HepG2 (cell line): ENCODE measurements at regions not wholly inside any gene's neighbourhood (a gene's known extent, or its start where the extent isn't known, plus 50 kb on each side); places are given as distances from the start of the nearest gene placed in this dataset.
A peak's percentile ranks its signal among the peaks of the same experiment; 100 is the strongest.

Experiments used
- ATAC-seq: fragments of 200-7000 bp; cut with Tn5 transposase; 3 replicates; pipeline ENCODE4 v1.9.1; 2020; ENCODE audit warnings: mild to moderate bottlenecking, moderate library complexity
- BruUV-seq: library from RNA; stranded (reverse); fragments of 400-500 nt; replicated peaks from 2 replicates; lab custom pipeline; 2021; lab: Mats Ljungman, UMichigan
- CTCF ChIA-PET: fragments of 300-600 bp; formaldehyde crosslinking; extraction: SDS; loops from one replicate; lab custom pipeline; 2021; ENCODE audit warnings: low total read pairs, inconsistent platforms, low intra/inter-chr PET ratio; lab: Yijun Ruan, JAX
- POLR2A ChIA-PET: fragments of 350-600 bp; sonication (Branson Sonifier 250); formaldehyde crosslinking; loops from one replicate; lab custom pipeline; 2020; ENCODE audit warnings: antibody characterized with exemption, inconsistent platforms; lab: Yijun Ruan, JAX
- DNase-seq: peaks from one replicate; pipeline ENCODE4 v3.0.0-alpha.2; 2015; ENCODE audit warnings: low spot score
- FAIRE-seq: peaks from 3 replicates; lab custom pipeline; 2011; peaks lifted over from hg19 to GRCh38; lab: Jason Lieb, UNC
- H2AFZ ChIP-seq: one replicate; pipeline ENCODE4 v1.6.1; 2011; ENCODE audit warnings: low read length, inconsistent platforms
- H3K27ac ChIP-seq: fragments of 300-600 bp; 3 replicates; pipeline ENCODE4 v1.8.0; 2011; ENCODE audit warnings: mixed run types, mild to moderate bottlenecking, mixed read lengths, low read length, inconsistent platforms; ENCODE audit not compliant: insufficient read depth; ENCODE audit errors: extremely low read length
- H3K27me3 ChIP-seq, 2 experiments: fragments of 200-600 bp in 1 of 2; 2 replicates in 1 of 2; 3 replicates in 1 of 2; pipeline versions ENCODE4 v1.6.0 to v1.8.0; 2011; ENCODE audit warnings: low read length in 2 of 2, mild to moderate bottlenecking in 2 of 2, moderate library complexity in 2 of 2, inconsistent platforms in 1 of 2; ENCODE audit not compliant: insufficient read depth in 2 of 2, control insufficient read depth in 1 of 2
- H3K36me3 ChIP-seq, 2 experiments: fragments of 200-600 bp in 1 of 2; replicated peaks in 1 of 2; 2 replicates in 1 of 2; 3 replicates in 1 of 2; pipeline versions ENCODE4 v1.5.1 to v1.8.0; 2011; ENCODE audit warnings: low read length in 2 of 2, inconsistent platforms in 1 of 2; ENCODE audit not compliant: insufficient read depth in 2 of 2, control insufficient read depth in 1 of 2
- H3K4me1 ChIP-seq: 2 replicates; pipeline ENCODE4 v1.5.1; 2012; ENCODE audit warnings: low read length, inconsistent platforms; ENCODE audit not compliant: insufficient read depth
- H3K4me2 ChIP-seq: 2 replicates; pipeline ENCODE4 v1.6.0; 2011; ENCODE audit warnings: low read depth, low read length, inconsistent platforms
- H3K4me3 ChIP-seq, 3 experiments: fragments of 200-600 bp in 1 of 3; sonication (generic), shearing (Covaris generic) in 1 of 3; replicated peaks in 1 of 3; 2 replicates each; pipeline ENCODE4 v1.5.1; 2011 to 2016; ENCODE audit warnings: low read length in 3 of 3, inconsistent platforms in 2 of 3, low read depth in 2 of 3, mild to moderate bottlenecking in 2 of 3, control low read depth in 1 of 3, mixed read lengths in 1 of 3; ENCODE audit not compliant: insufficient read depth in 1 of 3
- H3K79me2 ChIP-seq: one replicate; pipeline ENCODE4 v1.6.1; 2011; ENCODE audit warnings: low read length, inconsistent platforms; ENCODE audit not compliant: insufficient read depth
- H3K9ac ChIP-seq: 2 replicates; pipeline ENCODE4 v1.6.0; 2011; ENCODE audit warnings: mild to moderate bottlenecking, low read depth, low read length, inconsistent platforms; ENCODE audit not compliant: insufficient read depth
- H3K9me3 ChIP-seq: 2 replicates; pipeline ENCODE4 v1.5.1; 2012; ENCODE audit warnings: mild to moderate bottlenecking, low read length
- H4K20me1 ChIP-seq: 2 replicates; pipeline ENCODE4 v1.6.0; 2011; ENCODE audit warnings: inconsistent platforms, mild to moderate bottlenecking, low read length, moderate library complexity; ENCODE audit not compliant: insufficient read depth
- CEBPB ChIP-seq: IDR thresholded peaks from 2 replicates; pipeline ENCODE4 v1.6.1; 2011; ENCODE audit warnings: low read depth, low read length, improper control_type of control experiment, borderline replicate concordance
- FOSL2 ChIP-seq: sonication (generic); formaldehyde crosslinking; IDR thresholded peaks from 2 replicates; pipeline ENCODE4 v1.4.0; 2020; ENCODE audit warnings: missing genetic modification reagents
- JUN ChIP-seq: sonication (generic); formaldehyde crosslinking; IDR thresholded peaks from 2 replicates; pipeline ENCODE4 v1.4.0; 2020; ENCODE audit warnings: mild to moderate bottlenecking, missing genetic modification reagents
- RELA ChIP-seq: sonication (generic); formaldehyde crosslinking; IDR thresholded peaks from 2 replicates; pipeline ENCODE4 v1.4.0; 2020; ENCODE audit warnings: missing genetic modification reagents
- REPIN1 ChIP-seq: sonication (generic); formaldehyde crosslinking; IDR thresholded peaks from 2 replicates; pipeline ENCODE4 v1.8.0; 2022; ENCODE audit warnings: missing genetic modification reagents, low read depth, mild to moderate bottlenecking, borderline replicate concordance
- SPEN ChIP-seq: sonication (generic); formaldehyde crosslinking; IDR thresholded peaks from 2 replicates; pipeline ENCODE4 v1.5.1; 2020; ENCODE audit warnings: low read depth, mild to moderate bottlenecking, missing genetic modification reagents
- SYNCRIP ChIP-seq: fragments of 200-400 bp; formaldehyde crosslinking; IDR thresholded peaks from 2 replicates; pipeline ENCODE4 v1.6.1; 2018; ENCODE audit warnings: mild to moderate bottlenecking, low read depth, low read length; ENCODE audit not compliant: insufficient read depth
- ZNF441 ChIP-seq: sonication (generic); formaldehyde crosslinking; IDR thresholded peaks from 2 replicates; pipeline ENCODE4 v1.7.0; 2021; ENCODE audit warnings: missing genetic modification reagents, borderline replicate concordance
- ZNF75D ChIP-seq: sonication (generic); formaldehyde crosslinking; IDR thresholded peaks from 2 replicates; pipeline ENCODE4 v1.8.1; 2023; ENCODE audit warnings: missing genetic modification reagents, mild to moderate bottlenecking, borderline replicate concordance
- WGBS: methylation state at CpG from one replicate; pipeline ENCODE4 v1.1.6; 2017; ENCODE audit warnings: low lambda C conversion rate; 5-methylcytosine and 5-hydroxymethylcytosine counted together
- in situ Hi-C: cut with HindIII; loops from 2 replicates; pipeline ENCODE4 v1.10.0; 2017; ENCODE audit warnings: low pct_unique_long_range_greater_than_20kb; ENCODE audit not compliant: extremely low pct_ligation_motif_present
- intact Hi-C: fragments of 100-400 bp; cut with micrococcal nuclease; formaldehyde crosslinking; loops from one replicate; pipeline ENCODE4 v1.10.0; 2022; ENCODE audit not compliant: unreplicated experiment
- TF ChIP-seq, protein P1 (sequence below): sonication (generic); formaldehyde crosslinking; IDR thresholded peaks from 2 replicates; pipeline ENCODE4 v1.4.0; 2020; ENCODE audit warnings: missing genetic modification reagents; ENCODE audit errors: not compliant biosample characterization
- TF ChIP-seq, protein P2 (sequence below): sonication (generic); formaldehyde crosslinking; IDR thresholded peaks from 2 replicates; pipeline ENCODE4 v1.8.1; 2023; ENCODE audit warnings: mild to moderate bottlenecking, missing genetic modification reagents, borderline replicate concordance
- TF ChIP-seq, protein P3 (sequence below): sonication (generic); formaldehyde crosslinking; IDR thresholded peaks from 2 replicates; pipeline ENCODE4 v1.5.1; 2020; ENCODE audit warnings: missing genetic modification reagents, mild to moderate bottlenecking, borderline replicate concordance
- TF ChIP-seq, protein P4 (sequence below): sonication (generic); formaldehyde crosslinking; IDR thresholded peaks from 2 replicates; pipeline ENCODE4 v1.4.0; 2020; ENCODE audit warnings: missing genetic modification reagents

DNA sequence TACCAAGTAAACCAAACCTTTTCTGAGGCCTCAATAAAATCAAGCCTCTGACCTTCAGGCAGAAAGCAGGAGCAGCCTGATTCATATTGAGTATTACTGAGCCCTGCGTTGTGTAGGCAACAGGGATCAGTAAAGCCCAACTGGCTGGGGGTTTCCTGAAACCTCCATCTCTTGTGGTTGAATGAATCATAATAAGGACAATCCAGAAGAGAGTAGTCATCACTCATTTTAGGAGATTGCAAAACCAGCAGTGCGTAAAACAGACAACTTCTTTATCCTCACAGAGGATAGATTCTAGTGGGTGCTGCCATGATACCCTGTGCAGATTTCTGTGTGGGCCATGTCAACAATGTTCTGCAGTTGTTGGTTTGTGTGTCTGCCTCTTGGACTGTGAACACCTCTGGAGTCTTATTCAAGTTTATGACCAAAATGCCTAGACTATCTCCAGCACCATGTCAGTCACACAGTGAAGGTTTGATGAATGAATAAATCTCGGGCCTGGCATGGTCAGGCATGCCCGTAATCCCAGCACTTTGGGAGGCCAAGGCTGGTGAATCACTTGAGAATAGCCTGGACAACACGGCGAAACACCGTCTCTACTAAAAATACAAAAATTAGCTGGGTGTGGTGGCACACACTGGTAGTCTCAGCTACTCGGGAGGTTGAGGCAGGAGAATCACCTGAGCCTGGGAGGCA lies 51.8 kb upstream of the RAB27B start:
- Histone ChIP-seq H2AFZ (no peak overlapping the region), H3K27me3 (no peaks in the 10 kb centered on the region), H3K4me3 (no peak overlapping the region), H3K9me3 (no peaks in the 10 kb centered on the region), H3K36me3 (no peaks in the 10 kb centered on the region), H4K20me1 (no peaks in the 10 kb centered on the region), H3K27ac (no peak overlapping the region), H3K79me2 (no peaks in the 10 kb centered on the region), H3K4me2 (no peak overlapping the region), H3K4me1 (no peaks in the 10 kb centered on the region), H3K9ac (no peak overlapping the region)
- ATAC-seq (peak; percentile 27; the same call in 1 of the 3 replicates), DNase-seq (peak; percentile 37), FAIRE-seq (no peak)
- POLR2A ChIA-PET: no interaction called here
- 39% methylated on average over 8 of the region's 8 CpGs for WGBS
- CTCF ChIA-PET: no interaction called here
- intact Hi-C loops (no loop called here), in situ Hi-C loops (no loop called here)
- peak; percentile 10; the same call in 1 of the 2 replicates for TF ChIP-seq CEBPB
- no peak for TF ChIP-seq ZNF75D
- TF ChIP-seq FOSL2 (CRISPR knock-in tag): peak; percentile 68
- no TSS peak for BruUV-seq

GRCh38 chr18:54777118-54777791 lies 51.0 kb upstream of the RAB27B start:
- ATAC-seq (no peak), FAIRE-seq (no peak), DNase-seq (no peak)
- H3K36me3 ChIP-seq: no peaks in the 10 kb centered on the region
- H3K9ac ChIP-seq: no peak overlapping the region
- no peaks in the 10 kb centered on the region for H3K79me2 ChIP-seq
- CTCF ChIA-PET: no interaction called here
- 61% methylated on average over 1 of the region's 1 CpG for WGBS
- BruUV-seq: no TSS peak
- intact Hi-C loops (no loop called here), in situ Hi-C loops (no loop called here)
- no peak overlapping the region for H3K27ac ChIP-seq
- H2AFZ ChIP-seq: no peak overlapping the region
- POLR2A ChIA-PET: no interaction called here
- no peaks in the 10 kb centered on the region for H3K27me3 ChIP-seq
- H3K4me3 ChIP-seq: no peak overlapping the region
- H3K9me3 ChIP-seq: no peaks in the 10 kb centered on the region
- H3K4me2 ChIP-seq: no peak overlapping the region
- no peaks in the 10 kb centered on the region for H3K4me1 ChIP-seq
- H4K20me1 ChIP-seq: no peaks in the 10 kb centered on the region
- TF ChIP-seq SPEN (CRISPR knock-in tag) (no peak), ZNF441 (CRISPR knock-in tag) (no peak), REPIN1 (CRISPR knock-in tag) (no peak), RELA (CRISPR knock-in tag) (no peak), SYNCRIP (no peak), JUN (no peak)
- TF ChIP-seq, protein P1, sequence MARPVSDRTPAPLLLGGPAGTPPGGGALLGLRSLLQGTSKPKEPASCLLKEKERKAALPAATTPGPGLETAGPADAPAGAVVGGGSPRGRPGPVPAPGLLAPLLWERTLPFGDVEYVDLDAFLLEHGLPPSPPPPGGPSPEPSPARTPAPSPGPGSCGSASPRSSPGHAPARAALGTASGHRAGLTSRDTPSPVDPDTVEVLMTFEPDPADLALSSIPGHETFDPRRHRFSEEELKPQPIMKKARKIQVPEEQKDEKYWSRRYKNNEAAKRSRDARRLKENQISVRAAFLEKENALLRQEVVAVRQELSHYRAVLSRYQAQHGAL (CRISPR knock-in tag): no peak
- TF ChIP-seq, protein P2, sequence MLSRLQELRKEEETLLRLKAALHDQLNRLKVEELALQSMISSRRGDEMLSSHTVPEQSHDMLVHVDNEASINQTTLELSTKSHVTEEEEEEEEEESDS (CRISPR knock-in tag): no peak
- TF ChIP-seq, protein P3, sequence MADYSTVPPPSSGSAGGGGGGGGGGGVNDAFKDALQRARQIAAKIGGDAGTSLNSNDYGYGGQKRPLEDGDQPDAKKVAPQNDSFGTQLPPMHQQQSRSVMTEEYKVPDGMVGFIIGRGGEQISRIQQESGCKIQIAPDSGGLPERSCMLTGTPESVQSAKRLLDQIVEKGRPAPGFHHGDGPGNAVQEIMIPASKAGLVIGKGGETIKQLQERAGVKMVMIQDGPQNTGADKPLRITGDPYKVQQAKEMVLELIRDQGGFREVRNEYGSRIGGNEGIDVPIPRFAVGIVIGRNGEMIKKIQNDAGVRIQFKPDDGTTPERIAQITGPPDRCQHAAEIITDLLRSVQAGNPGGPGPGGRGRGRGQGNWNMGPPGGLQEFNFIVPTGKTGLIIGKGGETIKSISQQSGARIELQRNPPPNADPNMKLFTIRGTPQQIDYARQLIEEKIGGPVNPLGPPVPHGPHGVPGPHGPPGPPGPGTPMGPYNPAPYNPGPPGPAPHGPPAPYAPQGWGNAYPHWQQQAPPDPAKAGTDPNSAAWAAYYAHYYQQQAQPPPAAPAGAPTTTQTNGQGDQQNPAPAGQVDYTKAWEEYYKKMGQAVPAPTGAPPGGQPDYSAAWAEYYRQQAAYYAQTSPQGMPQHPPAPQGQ (CRISPR knock-in tag): no peak
- TF ChIP-seq, protein P4, sequence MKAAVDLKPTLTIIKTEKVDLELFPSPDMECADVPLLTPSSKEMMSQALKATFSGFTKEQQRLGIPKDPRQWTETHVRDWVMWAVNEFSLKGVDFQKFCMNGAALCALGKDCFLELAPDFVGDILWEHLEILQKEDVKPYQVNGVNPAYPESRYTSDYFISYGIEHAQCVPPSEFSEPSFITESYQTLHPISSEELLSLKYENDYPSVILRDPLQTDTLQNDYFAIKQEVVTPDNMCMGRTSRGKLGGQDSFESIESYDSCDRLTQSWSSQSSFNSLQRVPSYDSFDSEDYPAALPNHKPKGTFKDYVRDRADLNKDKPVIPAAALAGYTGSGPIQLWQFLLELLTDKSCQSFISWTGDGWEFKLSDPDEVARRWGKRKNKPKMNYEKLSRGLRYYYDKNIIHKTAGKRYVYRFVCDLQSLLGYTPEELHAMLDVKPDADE (CRISPR knock-in tag): no peak
